ENCODE measurements at regions not wholly inside any gene's neighbourhood (a gene's known extent, or its start where the extent isn't known, plus 50 kb on each side); places are given as distances from the start of the nearest gene placed in this dataset.

GRCh38 chr13:89554801-89555200 lies 1792.7 kb upstream of the MIR17HG start:
- H3K36me3 ChIP-seq, result no peaks in the 10 kb centered on the region
- H3K4me1 ChIP-seq, result no peaks in the 10 kb centered on the region
- H3K4me3 ChIP-seq, result no peak overlapping the region
- intact Hi-C loops (cut with micrococcal nuclease), result no loop called here
- peaks cover 4% of the 10 kb centered on the region for H3K9me3 ChIP-seq (replicated peaks)
- no peak overlapping the region for H3K27ac ChIP-seq (replicated peaks)
- TF ChIP-seq CTCF (IDR thresholded peaks at IDR 0.05; ENCODE audit: borderline replicate concordance), result no peak
- no peak for DNase-seq
- no peaks in the 10 kb centered on the region for H3K27me3 ChIP-seq (ENCODE audit: low read depth)

GRCh38 chr13:89565476-89566100 lies 1781.9 kb upstream of the MIR17HG start:
- intact Hi-C loops (cut with micrococcal nuclease), result no loop called here
- Histone ChIP-seq H3K36me3 (no peaks in the 10 kb centered on the region), H3K4me1 (no peaks in the 10 kb centered on the region), H3K4me3 (no peak overlapping the region), H3K9me3 (replicated peaks) (peaks cover 1% of the 10 kb centered on the region), H3K27me3 (ENCODE audit: low read depth) (no peaks in the 10 kb centered on the region), H3K27ac (replicated peaks) (no peak overlapping the region)
- no peak for TF ChIP-seq CTCF (IDR thresholded peaks at IDR 0.05; ENCODE audit: borderline replicate concordance)
- no peak for DNase-seq

GRCh38 chr13:89567025-89567424 lies 1780.5 kb upstream of the MIR17HG start:
- no peak for DNase-seq
- H3K9me3 ChIP-seq (replicated peaks), result peaks cover 8% of the 10 kb centered on the region
- intact Hi-C loops (cut with micrococcal nuclease), result no loop called here
- H3K36me3 ChIP-seq, result no peaks in the 10 kb centered on the region
- TF ChIP-seq CTCF (IDR thresholded peaks at IDR 0.05; ENCODE audit: borderline replicate concordance), result no peak
- H3K27ac ChIP-seq (replicated peaks), result no peak overlapping the region
- no peaks in the 10 kb centered on the region for H3K27me3 ChIP-seq (ENCODE audit: low read depth)
- no peaks in the 10 kb centered on the region for H3K4me1 ChIP-seq
- no peak overlapping the region for H3K4me3 ChIP-seq

- no peaks in the 10 kb centered on the region for H3K27me3 ChIP-seq (ENCODE audit: low read depth)
- no peak overlapping the region for H3K27ac ChIP-seq (replicated peaks)
- no peak for DNase-seq
- TF ChIP-seq CTCF (IDR thresholded peaks at IDR 0.05; ENCODE audit: borderline replicate concordance), result no peak
- H3K36me3 ChIP-seq, result no peaks in the 10 kb centered on the region
- no peak overlapping the region for H3K4me3 ChIP-seq
- H3K9me3 ChIP-seq (replicated peaks), result peaks cover 10% of the 10 kb centered on the region
- no peaks in the 10 kb centered on the region for H3K4me1 ChIP-seq
- intact Hi-C loops (cut with micrococcal nuclease), result no loop called here
These were observed 1779.2 kb upstream of the MIR17HG start for GRCh38 chr13:89568276-89568675.

- intact Hi-C loops (cut with micrococcal nuclease), result no loop called here
- TF ChIP-seq CTCF (IDR thresholded peaks at IDR 0.05; ENCODE audit: borderline replicate concordance), result no peak
- no peak overlapping the region for H3K27ac ChIP-seq (replicated peaks)
- no peaks in the 10 kb centered on the region for H3K27me3 ChIP-seq (ENCODE audit: low read depth)
- H3K4me3 ChIP-seq, result no peak overlapping the region
- DNase-seq, result no peak
- H3K9me3 ChIP-seq (replicated peaks), result peaks cover 10% of the 10 kb centered on the region
- H3K36me3 ChIP-seq, result no peaks in the 10 kb centered on the region
- H3K4me1 ChIP-seq, result no peaks in the 10 kb centered on the region
These were observed 1778.7 kb upstream of the MIR17HG start for GRCh38 chr13:89568746-89569145.

All from left ventricle myocardium inferior (tissue), 1 donor.